ENCODE measurements at regions not wholly inside any gene's neighbourhood (a gene's known extent, or its start where the extent isn't known, plus 50 kb on each side); places are given as distances from the start of the nearest gene placed in this dataset.

GRCh38 chr6:81413306-81413705, 339.2 kb downstream of the TENT5A start:
- H3K27me3 ChIP-seq (ENCODE audit: insufficient read depth): no peaks in the 10 kb centered on the region
- H3K79me2 ChIP-seq (replicated peaks; ENCODE audit: insufficient read depth): no peaks in the 10 kb centered on the region
- H3F3A ChIP-seq (replicated peaks; ENCODE audit: low read depth): no peaks in the 10 kb centered on the region
- no peak overlapping the region for H2AFZ ChIP-seq
- H3K36me3 ChIP-seq (ENCODE audit: insufficient read depth): no peaks in the 10 kb centered on the region
- H3K4me1 Mint-ChIP-seq: no peaks in the 10 kb centered on the region
- no peak overlapping the region for H3K4me3 ChIP-seq
- H3K9me2 ChIP-seq (ENCODE audit: insufficient read depth): no peaks in the 10 kb centered on the region
- H3K27ac ChIP-seq (ENCODE audit: low read depth): no peak overlapping the region
- no peak overlapping the region for H3K4me2 ChIP-seq
- TF ChIP-seq EZH2 (IDR thresholded peaks at IDR 0.05; ENCODE audit: low read depth, unreplicated experiment) (no peak), CREB1 (CRISPR knock-in tag; IDR thresholded peaks at IDR 0.05; ENCODE audit: low read depth) (no peak), ZNF331 (CRISPR knock-in tag; IDR thresholded peaks at IDR 0.05; ENCODE audit: low read depth) (no peak), POLR2AphosphoS5 (IDR thresholded peaks at IDR 0.05; ENCODE audit: low read depth) (no peak), EZH2phosphoT487 (IDR thresholded peaks at IDR 0.05; ENCODE audit: unreplicated experiment) (no peak), CTCF (conservative IDR thresholded peaks at IDR 0.05; ENCODE audit: low read depth in 2 of 2) (no peak), JUNB (IDR thresholded peaks at IDR 0.05; ENCODE audit: unreplicated experiment) (no peak), STAT1 (IDR thresholded peaks at IDR 0.05; ENCODE audit: unreplicated experiment) (no peak), REST (IDR thresholded peaks at IDR 0.05; ENCODE audit: unreplicated experiment) (no peak), ETS1 (IDR thresholded peaks at IDR 0.05) (no peak), ZNF114 (CRISPR knock-in tag; IDR thresholded peaks at IDR 0.05) (no peak), ZNF462 (CRISPR knock-in tag; IDR thresholded peaks at IDR 0.05) (no peak), NANOG (IDR thresholded peaks at IDR 0.05; ENCODE audit: borderline replicate concordance) (no peak)
- H3K27ac Mint-ChIP-seq: no peak overlapping the region
- ATAC-seq: no peak
- H4K20me1 ChIP-seq (replicated peaks; ENCODE audit: insufficient read depth): no peaks in the 10 kb centered on the region
- no peaks in the 10 kb centered on the region for H3K9me3 Mint-ChIP-seq
- H3K27me3 Mint-ChIP-seq (ENCODE audit: insufficient read depth, low read depth, poor library complexity): no peaks in the 10 kb centered on the region
- H3K36me3 Mint-ChIP-seq (ENCODE audit: low read depth): no peaks in the 10 kb centered on the region
- H3K4me3 Mint-ChIP-seq: no peak overlapping the region
- no peaks in the 10 kb centered on the region for H3K4me1 ChIP-seq (ENCODE audit: insufficient read depth)
- DNase-seq (ENCODE audit: low spot score): no peak

Data from GM23338 (cell line).